GM21367 (cell line): ENCODE measurements at regions not wholly inside any gene's neighbourhood (a gene's known extent, or its start where the extent isn't known, plus 50 kb on each side); places are given as distances from the start of the nearest gene placed in this dataset.

Experiments used
- ATAC-seq: cut with Tn5 transposase; IDR thresholded peaks from one replicate; pipeline ENCODE4 v1.9.1; 2021; ENCODE audit not compliant: unreplicated experiment

DNA sequence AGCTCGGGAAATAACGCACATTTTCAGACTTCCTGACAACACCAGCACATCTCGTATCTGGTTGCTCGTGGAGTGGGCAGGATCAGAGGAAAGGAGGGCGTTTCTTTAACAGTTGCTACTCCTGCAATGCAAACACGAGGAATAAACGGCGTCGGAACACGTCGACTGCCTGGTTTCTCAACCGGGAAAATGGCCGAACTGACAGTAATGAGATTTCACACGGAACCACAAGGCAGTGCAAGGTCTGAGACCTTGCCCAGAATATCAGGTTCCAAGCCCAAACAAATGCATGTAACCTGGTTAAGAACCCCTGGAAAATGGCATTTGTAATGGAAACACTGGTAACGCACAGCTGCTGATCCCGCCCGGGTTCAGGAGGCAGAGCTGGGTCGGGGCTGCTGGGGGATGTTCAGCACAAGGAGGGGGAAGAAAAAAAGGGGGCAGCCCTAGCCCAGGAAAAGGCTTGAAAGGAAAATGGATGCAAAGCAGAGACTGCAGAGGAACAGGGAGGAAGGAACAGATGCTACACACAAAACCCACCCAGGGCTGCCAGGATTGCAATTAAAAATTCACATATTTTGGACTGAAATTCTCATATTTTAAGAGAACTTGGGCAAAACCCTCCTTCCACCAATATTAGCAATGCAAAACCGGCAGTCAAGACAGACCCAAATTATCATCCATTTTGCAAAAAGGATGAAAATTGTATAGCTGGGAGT lies 61.6 kb upstream of the KLHL29 start:
- no peak for ATAC-seq

DNA sequence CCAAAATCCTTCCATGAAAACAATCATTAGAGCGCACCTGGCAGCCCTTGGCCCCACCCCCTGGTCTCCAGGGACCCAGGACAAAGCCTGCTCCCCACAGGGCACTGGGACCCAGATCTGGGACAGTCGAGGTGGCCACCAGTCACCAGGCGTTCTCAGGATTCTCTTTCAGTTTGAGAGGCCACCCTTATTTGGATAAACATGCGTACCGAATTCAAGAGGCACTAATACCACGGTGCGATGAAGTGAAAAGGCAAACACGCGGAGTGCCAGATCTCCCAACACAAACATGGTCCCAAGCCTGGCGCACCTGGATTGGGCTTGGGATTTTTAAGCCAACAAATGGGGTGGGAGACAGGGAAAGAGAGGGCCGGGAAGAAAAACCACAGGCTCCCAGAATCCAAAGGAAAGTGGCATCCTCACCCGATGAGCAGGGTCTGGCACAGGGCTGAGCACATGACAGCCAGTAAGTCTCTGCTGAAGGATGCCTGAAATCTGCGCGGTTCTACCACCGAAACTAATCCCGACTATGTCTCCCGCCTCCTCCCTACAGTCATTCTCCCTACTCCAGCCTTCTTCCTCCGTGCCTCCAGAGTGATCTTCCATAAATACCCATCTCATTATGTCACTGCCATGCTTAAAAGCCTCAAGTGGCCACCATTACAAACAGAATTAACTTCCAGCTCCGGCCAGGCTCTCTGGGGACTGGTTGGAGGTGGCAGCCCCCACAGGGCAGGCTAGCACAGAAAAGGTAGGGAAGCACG lies 60.9 kb upstream of the KLHL29 start:
- ATAC-seq = no peak

DNA sequence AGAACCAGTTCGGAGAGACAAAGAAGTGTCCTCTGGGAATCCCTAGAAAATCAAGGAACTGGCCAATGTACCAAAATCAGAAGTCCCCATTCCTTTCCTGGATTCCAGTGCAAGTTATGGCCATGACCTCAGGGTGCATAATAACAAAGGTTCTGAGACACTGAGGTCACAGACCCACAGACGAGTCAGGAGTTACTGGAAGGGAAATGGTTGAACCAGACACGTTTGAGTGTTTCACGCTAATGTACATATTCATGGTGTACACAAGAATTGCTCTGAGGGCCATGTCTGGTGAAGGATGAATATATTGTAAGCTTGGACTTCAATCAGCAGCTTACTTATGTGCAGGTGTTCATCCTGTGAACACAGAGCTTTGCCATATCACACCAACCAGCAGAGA lies 58.6 kb upstream of the KLHL29 start:
- ATAC-seq = no peak

DNA sequence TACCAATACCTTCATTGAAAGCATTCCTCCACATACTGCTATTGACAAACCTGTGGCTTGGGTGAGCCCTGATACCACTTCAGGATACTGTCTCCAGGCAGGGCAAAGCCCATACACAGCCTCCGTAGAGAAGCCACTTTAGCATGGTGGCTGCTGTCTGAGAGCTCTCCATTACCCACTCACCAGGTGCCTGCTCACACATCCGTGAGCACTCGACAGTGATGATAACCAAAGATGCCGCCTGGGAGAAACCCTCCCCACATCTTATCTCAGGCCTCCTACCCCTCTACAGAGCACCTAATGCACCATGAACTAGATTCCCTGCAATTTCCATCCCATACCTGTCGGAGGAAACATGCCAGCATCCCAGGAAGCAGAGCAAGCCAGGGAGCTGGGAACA lies 57.6 kb upstream of the KLHL29 start:
- ATAC-seq = no peak

DNA sequence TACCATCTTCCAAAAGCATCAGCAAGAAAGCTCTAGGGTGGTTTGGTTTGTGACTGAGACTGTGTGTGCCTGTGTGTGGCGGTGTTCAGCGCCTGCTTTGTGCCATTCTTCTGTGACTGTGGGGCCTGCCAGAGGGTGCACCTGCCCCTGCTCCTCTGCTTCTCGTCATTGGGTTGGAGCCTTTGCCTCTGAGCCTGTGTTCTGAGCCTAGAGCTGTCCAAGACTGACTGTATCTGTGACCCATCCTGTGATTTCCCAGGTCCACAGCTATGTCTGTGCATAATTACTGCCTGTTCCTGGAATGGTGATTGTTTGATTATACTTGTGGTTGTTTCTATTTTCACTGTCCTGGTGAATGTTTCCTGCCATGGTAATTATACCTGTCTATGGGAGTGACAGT lies 57.1 kb upstream of the KLHL29 start:
- no peak for ATAC-seq

DNA sequence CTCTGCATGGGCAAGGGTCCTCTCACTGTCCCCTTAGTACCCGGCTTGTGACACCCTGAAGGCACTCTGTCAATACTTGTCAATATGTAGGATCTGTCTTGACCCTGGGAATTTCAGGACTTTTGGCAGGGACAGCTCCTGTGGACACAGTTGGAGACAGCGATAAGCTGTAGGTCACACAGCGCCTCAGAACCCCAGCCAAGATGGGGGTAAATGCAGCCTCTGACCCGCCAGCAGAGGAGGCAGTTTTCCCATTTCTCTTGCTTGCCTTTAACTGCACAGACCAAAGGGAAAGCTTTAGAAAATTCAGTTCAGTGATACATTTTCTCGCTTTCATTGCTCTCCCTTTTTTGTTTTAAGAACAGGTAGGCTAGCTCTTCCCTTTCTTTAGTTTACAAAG lies 54.8 kb upstream of the KLHL29 start:
- no peak for ATAC-seq
